CD4-positive, alpha-beta T cell treated with Interleukin-1 beta for 1 hour (primary cell): ENCODE measurements at regions not wholly inside any gene's neighbourhood (a gene's known extent, or its start where the extent isn't known, plus 50 kb on each side); places are given as distances from the start of the nearest gene placed in this dataset.

Source experiments
- DNase-seq, 2 donors: peaks; one replicate each; pipeline ENCODE4 v3.0.0-alpha.2; 2020 to 2022

- no peak for DNase-seq
Observed at GRCh38 chr16:8519179-8519578, 71.1 kb downstream of the TMEM114 start.

- no peak for DNase-seq
Observed at GRCh38 chr16:8517280-8517679, 73.0 kb downstream of the TMEM114 start.

DNA sequence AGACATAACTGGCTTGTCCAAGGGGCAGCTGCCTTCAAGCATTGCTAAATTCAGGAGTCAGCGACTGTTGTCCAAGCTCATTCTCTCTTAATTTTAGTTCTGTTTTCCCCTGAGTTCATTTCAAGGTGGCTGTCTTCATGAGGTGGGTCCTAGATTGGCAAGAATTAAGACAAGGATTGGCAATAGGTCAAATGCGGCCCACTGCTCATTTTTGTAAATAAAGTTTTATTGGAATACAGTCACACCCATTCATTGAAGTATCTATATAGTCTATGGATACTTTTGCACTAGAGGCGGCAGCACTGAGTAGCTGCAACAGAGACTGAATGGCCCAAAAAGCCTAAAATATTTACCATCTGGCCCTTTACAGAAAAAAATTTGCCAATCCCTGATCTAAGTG is 73.8 kb downstream of the TMEM114 start:
- DNase-seq: no peak

DNA sequence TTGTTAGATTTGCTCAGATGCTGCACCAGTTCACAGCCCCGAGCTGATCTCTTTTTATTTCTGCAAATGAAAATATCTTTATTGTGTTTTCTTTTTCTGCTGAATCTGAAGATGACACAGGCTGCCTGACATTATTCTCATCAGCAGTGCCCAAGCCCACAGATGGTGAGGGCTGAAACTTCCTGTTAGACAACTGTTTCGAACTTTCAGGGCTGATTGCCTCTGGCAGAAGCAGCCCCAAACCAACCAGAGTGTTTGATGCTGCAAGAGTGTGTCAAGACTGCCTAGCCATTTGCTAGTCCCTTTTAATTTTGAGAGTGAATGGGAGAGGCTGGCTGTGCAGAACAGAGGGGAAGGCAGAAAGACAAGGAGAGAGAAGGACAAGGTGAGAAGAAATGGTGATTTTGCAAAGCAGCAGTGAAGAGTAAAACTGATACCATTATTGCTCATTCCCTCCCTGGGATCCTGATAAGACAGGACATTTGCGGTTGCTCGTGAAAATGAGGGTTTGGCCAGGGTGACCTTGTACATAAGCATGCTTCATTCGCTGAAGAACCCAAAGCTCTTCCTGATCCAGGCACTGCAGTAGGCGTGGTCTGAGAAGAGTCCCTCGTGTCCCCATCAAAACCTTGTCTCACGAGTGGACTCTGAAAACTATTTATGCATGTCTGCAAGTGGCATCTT is 77.2 kb downstream of the TMEM114 start:
- DNase-seq: no peak

- DNase-seq: no peak
Observed at GRCh38 chr16:8511464-8511863, 78.8 kb downstream of the TMEM114 start.

- DNase-seq: no peak
Observed at GRCh38 chr16:8510160-8510559, 80.2 kb downstream of the TMEM114 start.

DNA sequence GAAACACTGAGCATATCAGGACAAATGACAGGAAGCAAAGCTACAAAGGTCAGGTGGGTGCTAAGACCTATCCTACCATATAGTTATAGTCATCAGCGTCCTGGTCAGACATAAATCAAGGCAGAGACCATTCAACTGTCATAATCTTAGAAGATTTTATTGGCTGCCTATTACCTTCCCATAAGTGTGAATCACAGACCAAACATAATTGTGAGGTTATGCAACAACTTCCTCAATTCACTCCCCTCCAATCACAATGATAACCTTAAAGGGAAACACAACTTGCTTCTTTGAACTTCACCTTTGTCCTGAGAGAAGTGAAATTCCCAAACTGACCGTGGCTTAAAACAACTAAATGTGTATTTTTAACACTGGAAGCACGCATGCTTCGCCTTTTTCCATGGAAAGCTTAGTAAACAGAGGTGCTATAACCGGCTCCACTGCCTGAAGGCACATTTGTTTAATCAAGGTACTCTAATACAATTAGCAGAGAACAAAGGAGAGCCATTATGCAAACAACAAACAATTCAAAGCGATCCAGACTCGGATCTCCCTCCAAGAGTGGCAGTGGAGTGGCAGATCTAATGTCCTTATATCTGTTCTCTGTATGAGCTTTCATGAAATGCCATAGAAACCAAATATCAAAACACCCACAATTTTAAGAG is 84.9 kb downstream of the TMEM114 start:
- no peak for DNase-seq

GRCh38 chr16:8502446-8502845 is 87.9 kb downstream of the TMEM114 start:
- no peak for DNase-seq

GRCh38 chr16:8500351-8500750 is 90.0 kb downstream of the TMEM114 start:
- DNase-seq: no peak

DNA sequence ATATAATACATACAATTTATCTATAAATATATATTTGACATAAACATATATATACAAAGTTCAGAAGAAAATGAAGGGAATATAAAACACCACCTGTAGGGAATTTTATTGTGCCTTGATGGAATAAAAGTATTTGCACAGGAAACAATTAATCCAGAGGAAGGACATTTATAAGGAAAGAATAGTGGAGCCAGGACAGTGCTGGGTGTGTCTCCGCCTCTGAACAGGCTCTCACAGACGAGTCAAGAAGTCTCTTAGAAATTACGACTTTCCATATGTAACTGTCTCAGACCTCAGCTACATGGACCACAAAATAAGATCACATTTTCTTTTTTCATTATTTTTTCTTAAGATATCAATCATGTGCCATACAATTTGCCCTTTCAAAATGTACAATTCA is 93.9 kb downstream of the TMEM114 start:
- DNase-seq: no peak

DNA sequence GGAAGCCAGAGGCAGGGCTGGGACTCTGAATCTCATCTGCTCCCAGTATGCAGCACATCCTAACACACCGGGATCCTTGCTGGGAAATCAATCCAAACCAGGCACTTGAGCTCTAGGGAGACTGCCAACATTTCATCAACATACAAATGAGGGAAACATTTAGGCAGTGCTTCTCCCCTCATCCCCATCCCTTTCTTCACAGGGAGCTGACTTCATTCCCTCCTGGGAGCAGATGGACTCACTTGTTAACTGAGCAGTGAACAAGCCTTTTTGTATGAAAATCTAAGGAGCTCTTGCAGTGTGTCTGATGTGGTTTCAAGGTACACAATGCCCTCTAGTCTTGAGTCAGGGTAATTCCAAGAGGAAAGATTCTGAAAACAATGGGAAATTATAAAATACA is 96.3 kb downstream of the TMEM114 start:
- DNase-seq: no peak

- no peak for DNase-seq
Observed at GRCh38 chr16:8492690-8493089, 97.6 kb downstream of the TMEM114 start.

DNA sequence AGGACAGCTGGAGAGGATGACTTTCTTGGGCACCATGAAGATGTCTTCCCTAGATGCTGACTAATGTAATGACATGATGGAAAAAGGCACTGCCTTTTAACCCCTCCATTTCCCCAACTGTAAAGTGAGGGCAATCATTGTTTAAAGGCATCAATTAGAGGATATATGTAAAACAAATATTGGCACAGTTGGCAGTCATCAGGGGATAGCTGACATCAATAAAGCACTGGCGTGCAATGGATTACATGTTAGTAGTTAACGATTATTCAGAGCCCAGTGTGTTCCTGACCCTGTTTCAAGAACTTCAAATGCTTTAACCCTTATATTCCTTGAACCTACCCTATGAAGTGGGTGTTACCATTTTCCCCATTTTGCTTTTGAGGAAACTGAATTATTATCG is 100.7 kb downstream of the TMEM114 start:
- DNase-seq: no peak

DNA sequence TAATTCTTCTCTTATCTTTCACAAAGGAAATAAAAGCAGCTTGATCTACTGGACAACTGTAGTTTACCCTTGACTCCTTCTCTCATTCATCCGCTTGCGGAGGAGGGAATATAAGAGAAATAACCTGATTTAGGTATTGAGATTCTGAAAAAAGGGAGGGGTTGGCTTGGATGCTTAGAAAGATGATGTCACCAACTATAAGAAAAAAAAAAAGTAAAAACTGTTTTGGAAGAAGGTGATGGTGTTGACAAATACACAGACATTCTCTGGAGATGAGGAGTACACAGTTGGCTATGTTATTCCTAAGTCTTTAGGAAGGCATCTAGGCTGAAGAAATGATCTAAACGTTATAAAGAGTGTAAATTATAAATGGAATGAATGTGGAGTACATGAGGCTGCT is 103.3 kb downstream of the TMEM114 start:
- no peak for DNase-seq

DNA sequence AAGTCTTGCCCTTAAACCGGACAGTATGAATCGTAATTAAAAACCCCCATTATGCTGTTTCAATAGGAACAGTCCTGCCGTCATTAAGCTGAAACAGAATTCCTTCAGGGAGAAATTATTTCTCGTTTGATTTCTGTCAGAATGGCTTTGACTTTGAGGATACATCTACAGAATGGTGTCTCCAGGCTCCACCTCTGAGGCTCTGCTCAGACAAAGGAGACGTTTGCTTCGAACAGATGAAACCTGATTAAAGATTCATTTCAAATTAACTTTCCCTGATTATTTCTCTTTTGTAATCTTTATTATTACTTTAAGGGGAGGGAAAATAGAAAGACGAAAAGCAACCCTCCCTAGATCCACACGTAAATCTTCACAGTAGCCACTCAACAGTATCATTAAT is 106.9 kb downstream of the TMEM114 start:
- DNase-seq: no peak

DNA sequence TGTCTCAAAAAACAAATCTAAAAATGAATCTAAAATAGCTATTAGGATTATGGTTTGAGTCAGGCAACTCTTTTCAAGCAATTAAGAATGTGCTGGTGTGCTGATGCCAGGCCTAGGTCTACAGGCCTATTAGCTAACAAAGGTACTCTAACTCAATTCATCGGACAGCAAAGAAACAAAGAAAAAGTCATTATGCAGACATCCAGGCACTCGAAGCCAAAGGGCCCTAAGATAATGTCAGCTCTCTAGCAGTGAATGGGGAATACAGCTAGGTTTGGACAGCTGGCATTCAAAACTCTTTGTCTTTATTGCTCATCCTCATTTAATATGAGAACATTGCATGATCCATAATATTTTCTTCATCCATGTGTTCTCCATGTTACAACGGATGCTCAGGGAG is 108.5 kb downstream of the TMEM114 start:
- no peak for DNase-seq

DNA sequence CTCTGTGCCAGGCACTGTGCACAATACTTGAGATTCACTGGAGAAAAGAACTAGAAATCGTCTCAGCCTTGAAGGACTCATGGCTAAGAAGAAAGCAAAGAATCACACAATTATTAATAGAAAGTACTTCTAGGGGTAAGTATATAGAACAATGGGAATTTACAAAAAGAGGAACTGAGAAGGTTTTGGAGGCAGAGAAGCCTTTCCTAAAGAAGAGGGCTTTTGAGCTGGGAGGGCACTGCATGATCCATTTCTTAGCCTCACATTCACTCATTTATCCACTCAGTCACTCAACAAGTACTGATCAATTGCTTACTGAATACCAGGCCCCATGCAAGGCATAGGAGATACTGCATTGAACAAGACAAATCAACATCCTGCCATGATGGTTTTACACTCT is 113.5 kb downstream of the TMEM114 start:
- no peak for DNase-seq

DNA sequence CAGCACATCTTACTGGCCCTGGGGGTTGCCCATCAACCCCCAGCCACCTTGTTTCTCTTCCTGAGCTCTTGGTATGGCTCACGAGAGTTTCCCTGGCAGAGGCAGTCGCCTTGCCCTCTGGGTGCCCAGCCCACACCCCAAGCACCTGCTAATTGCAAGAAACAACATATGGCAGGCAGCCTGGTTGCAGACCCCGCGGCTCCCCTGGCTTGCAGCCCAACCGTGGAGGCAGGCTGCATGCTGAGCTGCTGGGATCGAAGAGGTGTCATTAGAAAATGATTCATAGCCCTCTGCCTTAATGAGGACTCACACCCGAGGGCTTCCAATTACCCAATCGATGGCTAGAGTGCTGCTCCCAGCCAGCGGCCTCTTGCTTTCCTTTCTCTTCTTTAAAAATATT is 115.7 kb downstream of the TMEM114 start:
- no peak for DNase-seq

- no peak for DNase-seq
Observed at GRCh38 chr16:8469102-8469778, 121.1 kb downstream of the TMEM114 start.

DNA sequence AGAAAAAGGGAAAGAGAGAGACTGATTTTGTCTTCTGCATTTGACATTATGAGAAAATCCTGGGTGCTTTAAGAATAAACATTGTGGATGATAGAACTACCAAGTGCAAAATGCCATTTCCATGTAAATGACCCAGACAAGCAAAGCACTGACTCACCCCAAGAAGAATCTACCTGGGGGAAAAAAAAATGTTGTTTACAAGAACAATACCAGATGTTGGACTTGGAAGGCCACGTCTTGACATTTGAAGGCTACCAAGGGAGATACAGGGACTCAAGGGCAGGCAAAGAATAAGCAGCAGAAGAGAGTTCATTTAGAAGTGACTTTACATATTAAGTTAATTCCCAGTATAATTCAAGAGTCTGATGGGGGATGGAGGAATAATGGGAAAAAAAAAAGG is 125.3 kb downstream of the TMEM114 start:
- DNase-seq: no peak

DNA sequence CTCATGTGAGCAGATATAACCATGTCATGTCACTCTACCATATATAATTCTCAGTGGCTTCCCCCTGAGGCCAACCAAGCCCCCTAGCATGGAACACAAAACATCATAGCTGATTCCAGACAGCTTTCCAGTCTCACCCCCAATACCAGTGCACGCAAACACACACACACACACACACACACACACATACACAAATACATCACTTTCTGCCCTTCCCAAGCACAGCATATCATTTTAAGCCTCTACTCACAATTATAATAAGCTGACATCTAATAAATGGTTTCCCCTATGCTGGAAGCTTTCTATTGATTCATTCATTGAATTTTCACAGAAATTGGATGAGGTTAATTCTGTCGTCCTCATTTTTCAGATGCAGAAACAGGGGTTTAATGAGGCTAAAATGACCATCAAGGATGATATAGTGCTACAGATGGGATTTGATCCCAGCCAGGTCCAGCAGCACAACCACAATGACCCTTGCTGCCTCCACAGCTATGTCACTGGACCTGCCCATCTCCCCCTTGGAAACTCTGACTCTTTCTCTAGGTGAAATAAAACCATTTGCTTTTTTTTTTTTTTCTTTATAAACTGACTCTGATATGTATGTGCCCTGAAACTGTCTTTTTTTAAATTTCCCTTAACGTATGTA is 131.1 kb downstream of the TMEM114 start:
- no peak for DNase-seq

- no peak for DNase-seq
Observed at GRCh38 chr16:8458481-8459046, 131.7 kb downstream of the TMEM114 start.

- DNase-seq: no peak
Observed at GRCh38 chr16:8453359-8453758, 137.0 kb downstream of the TMEM114 start.

GRCh38 chr16:8452941-8453340 is 137.4 kb downstream of the TMEM114 start:
- no peak for DNase-seq
